Cardiac muscle cell (in vitro differentiated cells and primary cell): ENCODE measurements at regions not wholly inside any gene's neighbourhood (a gene's known extent, or its start where the extent isn't known, plus 50 kb on each side); places are given as distances from the start of the nearest gene placed in this dataset.

Source experiments
- DNase-seq, 2 donors: peaks; one replicate each; pipeline versions ENCODE4 v3.0.0 to v3.0.0-alpha.2; 2010 to 2017; ENCODE audit warnings: low read depth in 1 of 2, low spot score in 1 of 2
- H3K27ac ChIP-seq: fragments of 200-600 bp; sonication (generic); 2 replicates; pipeline ENCODE4 v1.5.1; 2016
- H3K27me3 ChIP-seq: fragments of 200-600 bp; sonication (generic); 2 replicates; pipeline ENCODE4 v1.6.0; 2016; ENCODE audit warnings: control low read depth
- H3K36me3 ChIP-seq: fragments of 200-600 bp; sonication (generic); 2 replicates; pipeline ENCODE4 v1.5.1; 2016; ENCODE audit warnings: control low read depth
- H3K4me1 ChIP-seq: fragments of 200-600 bp; sonication (generic); 2 replicates; pipeline ENCODE4 v1.8.1; 2017; ENCODE audit warnings: low read depth, mild to moderate bottlenecking, mixed run types
- H3K4me3 ChIP-seq: fragments of 200-600 bp; sonication (generic); 2 replicates; pipeline ENCODE4 v1.5.1; 2016; ENCODE audit warnings: mild to moderate bottlenecking
- H3K9me3 ChIP-seq: fragments of 200-600 bp; sonication (generic); 2 replicates; pipeline ENCODE4 v1.5.1; 2017; ENCODE audit warnings: low read depth, mild to moderate bottlenecking, control low read depth
- CTCF ChIP-seq: IDR thresholded peaks from 2 replicates; pipeline ENCODE4 v1.5.1; 2012; ENCODE audit warnings: low read depth, mild to moderate bottlenecking, low read length

- DNase-seq, result no peak
- no peaks in the 10 kb centered on the region for H3K9me3 ChIP-seq
- H3K27me3 ChIP-seq, result no peaks in the 10 kb centered on the region
- no peak for TF ChIP-seq CTCF
- H3K27ac ChIP-seq, result no peak overlapping the region
- H3K4me3 ChIP-seq, result no peak overlapping the region
- H3K36me3 ChIP-seq, result no peaks in the 10 kb centered on the region
- peaks cover 35% of the 10 kb centered on the region for H3K4me1 ChIP-seq
These were observed 298.0 kb upstream of the MSX2 start for GRCh38 chr5:174426388-174426787.

- H3K4me1 ChIP-seq, result peaks cover 32% of the 10 kb centered on the region
- no peaks in the 10 kb centered on the region for H3K9me3 ChIP-seq
- no peaks in the 10 kb centered on the region for H3K27me3 ChIP-seq
- no peak overlapping the region for H3K27ac ChIP-seq
- TF ChIP-seq CTCF, result no peak
- no peak for DNase-seq
- H3K4me3 ChIP-seq, result no peak overlapping the region
- H3K36me3 ChIP-seq, result no peaks in the 10 kb centered on the region
These were observed 297.5 kb upstream of the MSX2 start for GRCh38 chr5:174426851-174427250.

GRCh38 chr5:174427304-174427703, 297.1 kb upstream of the MSX2 start:
- Histone ChIP-seq H3K27me3 (no peaks in the 10 kb centered on the region), H3K9me3 (no peaks in the 10 kb centered on the region), H3K36me3 (no peaks in the 10 kb centered on the region), H3K27ac (no peak overlapping the region), H3K4me3 (no peak overlapping the region), H3K4me1 (peaks cover 32% of the 10 kb centered on the region)
- TF ChIP-seq CTCF, result no peak
- DNase-seq, result no peak

GRCh38 chr5:174428895-174429294, 295.5 kb upstream of the MSX2 start:
- Histone ChIP-seq H3K36me3 (no peaks in the 10 kb centered on the region), H3K4me3 (no peak overlapping the region), H3K27ac (no peak overlapping the region), H3K27me3 (no peaks in the 10 kb centered on the region), H3K9me3 (no peaks in the 10 kb centered on the region), H3K4me1 (peaks cover 16% of the 10 kb centered on the region)
- DNase-seq, result no peak
- TF ChIP-seq CTCF, result no peak

GRCh38 chr5:174430940-174431339, 293.4 kb upstream of the MSX2 start:
- Histone ChIP-seq H3K27me3 (no peaks in the 10 kb centered on the region), H3K9me3 (no peaks in the 10 kb centered on the region), H3K4me1 (peaks cover under 1% of the 10 kb centered on the region), H3K27ac (no peak overlapping the region), H3K4me3 (no peak overlapping the region), H3K36me3 (no peaks in the 10 kb centered on the region)
- DNase-seq, result no peak
- no peak for TF ChIP-seq CTCF

- no peak for TF ChIP-seq CTCF
- H3K27me3 ChIP-seq, result no peaks in the 10 kb centered on the region
- no peaks in the 10 kb centered on the region for H3K9me3 ChIP-seq
- DNase-seq, result no peak
- H3K4me3 ChIP-seq, result no peak overlapping the region
- no peaks in the 10 kb centered on the region for H3K4me1 ChIP-seq
- no peaks in the 10 kb centered on the region for H3K36me3 ChIP-seq
- H3K27ac ChIP-seq, result no peak overlapping the region
These were observed 292.9 kb upstream of the MSX2 start for GRCh38 chr5:174431504-174431903.
